Fibroblast of pulmonary artery (primary cell): ENCODE measurements at regions not wholly inside any gene's neighbourhood (a gene's known extent, or its start where the extent isn't known, plus 50 kb on each side); places are given as distances from the start of the nearest gene placed in this dataset.
"Not testable (repeated sequence)": the region's sequence is repeated elsewhere in the genome, so short reads cannot be mapped to it uniquely, and the experiment has no call there.

Source experiments
- DNase-seq: peaks from one replicate; pipeline ENCODE4 v3.0.0-alpha.2; 2010; ENCODE audit warnings: low read depth
- H3K4me3 ChIP-seq: replicated peaks from 2 replicates; pipeline ENCODE4 v1.5.1; 2011; ENCODE audit warnings: low read depth, mild to moderate bottlenecking, control low read depth, low read length, moderate library complexity

DNA sequence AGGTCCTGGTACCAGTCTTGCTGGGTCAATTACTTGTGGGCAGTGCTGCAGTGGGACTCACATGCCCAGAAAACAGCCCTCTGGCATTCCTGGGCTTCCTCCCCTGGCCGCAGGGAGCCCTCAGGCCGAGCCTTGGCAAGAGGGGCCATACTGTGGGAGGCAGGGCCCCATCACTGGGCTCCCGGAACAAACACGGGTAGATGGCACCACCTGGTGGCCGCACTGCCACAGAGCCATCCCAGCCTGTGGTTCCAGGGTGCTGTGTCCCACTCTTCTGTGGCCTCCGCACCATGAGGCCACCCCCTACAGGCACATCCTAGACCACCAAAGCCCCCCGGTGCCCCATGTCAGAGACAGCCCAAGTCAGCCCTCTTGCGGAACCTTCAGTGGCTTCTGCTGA lies 123.3 kb upstream of the ZSCAN2 start:
- H3K4me3 ChIP-seq = not testable (repeated sequence)

GRCh38 chr15:84480174-84480681 lies 120.6 kb upstream of the ZSCAN2 start:
- H3K4me3 ChIP-seq, DNase-seq: not testable (repeated sequence)

More for the DNA sequence above, 123.3 kb upstream of the ZSCAN2 start:
- DNase-seq = not testable (repeated sequence)

- H3K4me3 ChIP-seq, DNase-seq: not testable (repeated sequence)
Observed at GRCh38 chr15:84483859-84484258, 117.0 kb upstream of the ZSCAN2 start.

DNA sequence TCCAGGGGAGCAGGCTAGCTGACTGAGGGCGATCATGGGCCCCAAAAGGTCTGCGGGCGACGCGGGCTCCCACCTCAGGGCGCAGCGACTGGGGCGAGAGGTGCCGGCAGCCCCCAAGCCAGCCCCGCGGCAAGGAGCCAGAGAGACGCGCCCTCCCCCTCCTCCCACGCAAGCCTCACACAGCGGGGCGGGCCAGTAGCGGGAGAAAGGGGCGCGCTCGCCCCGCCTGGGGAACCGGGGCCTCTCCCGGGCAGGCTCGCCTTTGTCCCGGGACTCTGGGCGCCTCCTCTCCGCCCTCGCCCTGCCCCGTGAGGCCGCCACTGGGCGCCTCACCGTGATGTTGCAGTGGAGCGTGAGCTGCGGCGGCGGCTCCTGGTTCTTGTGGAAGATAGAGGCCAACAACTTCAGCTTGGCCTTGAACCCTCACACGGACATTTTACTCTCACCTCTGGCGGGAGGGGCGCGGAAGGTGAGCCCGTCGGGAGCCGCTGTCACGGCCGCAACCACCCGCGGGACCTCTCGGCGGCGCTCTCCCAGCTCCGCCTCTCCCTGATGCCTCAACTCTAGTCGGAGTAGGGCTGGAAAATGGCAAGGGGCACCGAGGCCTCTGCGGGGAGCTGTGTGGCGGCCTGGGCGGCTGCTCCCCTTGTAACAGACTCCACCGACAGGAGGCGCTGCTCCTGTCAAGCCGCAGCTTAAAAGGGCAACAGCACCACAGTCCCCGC lies 100.5 kb upstream of the ZSCAN2 start:
- DNase-seq = not testable (repeated sequence)
- H3K4me3 ChIP-seq = peak overlapping the region; percentile 32

DNA sequence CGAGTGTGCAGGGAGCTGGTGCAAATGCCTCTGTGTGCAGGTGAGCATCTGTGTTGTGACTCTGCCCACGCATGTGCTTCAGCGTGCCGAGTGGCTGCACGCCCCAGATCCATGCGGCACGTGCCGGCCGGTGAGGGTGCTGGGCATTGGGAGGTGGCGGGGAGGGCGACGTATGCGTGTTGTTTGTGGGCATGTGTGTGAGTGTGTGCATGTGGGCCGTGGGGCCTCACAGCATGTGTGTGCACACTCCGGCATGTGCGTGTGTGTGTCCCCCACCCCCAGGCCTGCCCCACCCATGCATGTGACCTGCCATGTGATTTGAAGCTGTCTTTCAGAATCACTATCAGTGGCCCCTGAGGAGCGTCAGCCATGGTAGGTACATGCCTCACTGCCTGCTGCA lies 97.7 kb upstream of the ZSCAN2 start:
- not testable (repeated sequence) for DNase-seq, H3K4me3 ChIP-seq

DNA sequence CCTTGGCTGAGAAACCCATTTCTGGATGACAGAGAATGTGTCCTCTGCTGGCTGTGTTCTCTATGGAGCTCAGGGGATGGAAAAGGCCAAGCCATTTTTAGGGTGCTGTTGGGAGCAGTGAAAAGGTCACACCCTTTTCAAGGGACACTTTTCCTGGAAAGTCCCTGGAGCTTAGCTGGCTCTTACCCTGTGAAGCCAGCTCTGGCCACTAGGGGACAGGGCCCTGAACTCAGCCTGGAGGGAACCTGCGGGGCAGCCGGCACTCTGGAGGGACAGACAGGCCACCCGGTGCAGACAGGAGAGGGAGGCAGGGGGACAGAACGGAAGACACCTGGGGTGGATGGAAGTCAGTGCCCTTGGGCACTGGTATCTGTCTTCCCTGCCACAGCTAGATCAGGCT lies 95.3 kb upstream of the ZSCAN2 start:
- DNase-seq, H3K4me3 ChIP-seq: not testable (repeated sequence)

DNA sequence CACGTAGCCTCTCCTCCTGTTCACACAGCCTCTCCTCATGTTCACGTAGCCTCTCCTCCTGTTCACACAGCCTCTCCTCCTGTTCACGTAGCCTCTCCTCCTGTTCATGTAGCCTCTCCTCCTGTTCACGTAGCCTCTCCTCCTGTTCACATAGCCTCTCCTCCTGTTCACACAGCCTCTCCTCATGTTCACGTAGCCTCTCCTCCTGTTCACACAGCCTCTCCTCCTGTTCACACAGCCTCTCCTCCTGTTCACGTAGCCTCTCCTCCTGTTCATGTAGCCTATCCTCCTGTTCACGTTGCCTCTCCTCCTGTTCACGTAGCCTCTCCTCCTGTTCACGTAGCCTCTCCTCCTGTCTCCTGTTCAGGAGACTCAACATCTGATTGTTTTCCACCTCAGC lies 88.5 kb upstream of the ZSCAN2 start:
- not testable (repeated sequence) for H3K4me3 ChIP-seq, DNase-seq

GRCh38 chr15:84516773-84517172 lies 84.0 kb upstream of the ZSCAN2 start:
- H3K4me3 ChIP-seq, DNase-seq: not testable (repeated sequence)

GRCh38 chr15:84525491-84526344 lies 75.1 kb upstream of the ZSCAN2 start:
- DNase-seq, H3K4me3 ChIP-seq: not testable (repeated sequence)

- not testable (repeated sequence) for H3K4me3 ChIP-seq, DNase-seq
Observed at GRCh38 chr15:84530751-84531150, 70.1 kb upstream of the ZSCAN2 start.

GRCh38 chr15:84531223-84531622 lies 69.6 kb upstream of the ZSCAN2 start:
- not testable (repeated sequence) for DNase-seq, H3K4me3 ChIP-seq

DNA sequence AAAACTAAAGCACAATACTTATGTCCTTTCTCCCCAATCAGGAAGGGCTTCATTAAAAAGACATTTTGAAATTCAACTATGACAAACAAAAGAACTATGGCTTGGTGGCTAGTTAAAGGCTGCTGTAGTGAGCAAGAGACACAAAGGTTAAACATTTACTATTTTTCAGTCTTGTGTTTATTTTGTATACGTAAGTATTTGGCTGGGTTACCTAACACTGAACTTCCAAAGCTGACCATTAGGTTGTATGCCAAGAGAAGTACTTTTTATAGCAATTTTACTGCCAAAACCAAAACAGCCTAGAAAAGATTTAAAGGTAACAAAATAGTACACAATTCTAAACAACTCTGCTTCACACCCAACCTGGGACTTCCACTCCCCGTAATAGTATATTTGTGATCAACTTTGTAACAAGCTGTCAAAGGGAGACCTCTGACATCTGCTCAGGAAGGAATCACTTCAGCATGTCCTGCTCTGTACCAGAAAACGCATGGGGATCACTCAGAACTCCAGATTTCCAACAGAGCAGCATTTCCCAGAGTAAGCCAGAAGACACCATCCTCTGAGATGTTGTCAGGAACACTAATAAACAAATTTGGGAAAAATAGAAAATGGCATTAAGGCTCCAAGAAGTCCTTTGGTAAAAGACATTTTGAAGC lies 69.0 kb upstream of the ZSCAN2 start:
- H3K4me3 ChIP-seq = not testable (repeated sequence)
- peak; percentile 41 for DNase-seq

DNA sequence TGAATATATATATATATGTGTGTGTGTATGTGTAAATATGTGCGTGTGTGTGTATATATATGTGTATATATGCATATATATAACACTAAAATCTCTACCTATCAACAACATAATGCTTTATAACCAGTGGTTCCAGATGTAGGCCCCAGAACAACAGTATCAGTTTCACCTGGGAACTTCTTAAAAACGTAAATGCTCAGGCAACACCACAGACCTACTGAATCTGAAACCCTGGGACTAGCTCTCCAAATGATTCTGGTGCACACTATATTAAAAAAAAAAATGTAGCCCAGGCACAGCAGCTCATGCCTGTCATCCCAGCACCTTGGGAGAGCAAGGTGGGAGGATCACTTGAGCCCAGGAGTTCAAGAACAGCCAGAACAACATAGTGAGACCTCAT lies 67.1 kb upstream of the ZSCAN2 start:
- not testable (repeated sequence) for DNase-seq, H3K4me3 ChIP-seq

GRCh38 chr15:84534561-84535235 lies 66.1 kb upstream of the ZSCAN2 start:
- DNase-seq = peak; percentile 4
- H3K4me3 ChIP-seq = not testable (repeated sequence)

- DNase-seq = peak; percentile 57
- H3K4me3 ChIP-seq = not testable (repeated sequence)
Observed at GRCh38 chr15:84536181-84536580, 64.6 kb upstream of the ZSCAN2 start.

- H3K4me3 ChIP-seq, DNase-seq: not testable (repeated sequence)
Observed at GRCh38 chr15:84544586-84544985, 56.2 kb upstream of the ZSCAN2 start.

DNA sequence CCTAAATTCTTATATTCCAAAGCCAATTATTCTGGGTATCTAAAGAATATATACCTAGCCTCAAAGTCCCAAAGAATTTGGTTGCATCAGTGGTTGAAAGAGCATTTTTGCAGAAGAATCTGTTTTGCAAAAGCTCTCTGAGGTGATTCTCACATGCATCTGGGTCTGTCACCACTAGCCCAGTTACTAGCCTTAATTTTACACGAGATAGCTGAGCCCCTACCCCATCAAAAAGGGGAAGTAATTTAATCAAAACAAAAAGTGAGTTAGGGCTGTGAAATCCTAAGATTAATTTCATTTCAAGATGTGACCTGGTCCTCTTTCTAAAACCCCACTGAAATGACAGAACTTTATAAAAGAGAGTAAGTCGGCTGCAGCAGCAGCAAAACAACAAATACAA lies 53.7 kb upstream of the ZSCAN2 start:
- H3K4me3 ChIP-seq, DNase-seq: not testable (repeated sequence)

GRCh38 chr15:84550503-84550902 lies 50.3 kb upstream of the ZSCAN2 start:
- H3K4me3 ChIP-seq = not testable (repeated sequence)
- peak; percentile 30 for DNase-seq
